ENCODE measurements at regions not wholly inside any gene's neighbourhood (a gene's known extent, or its start where the extent isn't known, plus 50 kb on each side); places are given as distances from the start of the nearest gene placed in this dataset.

DNA sequence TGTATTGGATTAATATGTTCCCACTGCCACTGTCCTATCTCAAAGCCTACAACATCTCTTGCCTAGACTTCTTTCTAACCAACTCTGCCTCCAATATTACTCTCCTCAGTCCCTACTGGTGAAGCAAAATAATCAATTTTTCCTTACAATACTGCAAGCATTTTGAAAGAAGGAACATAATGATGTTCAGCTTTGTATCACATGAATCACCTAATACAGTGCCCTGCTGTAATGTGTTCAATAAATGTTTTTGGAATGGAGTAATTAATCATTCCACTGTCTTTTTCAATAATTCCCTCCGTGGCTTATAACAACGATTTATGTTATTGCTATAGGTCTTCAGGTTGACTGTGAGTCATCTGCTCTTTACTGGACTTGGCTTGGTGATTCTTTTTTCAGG is 356.4 kb downstream of the TDRD15 start:
- intact Hi-C loops (cut with DNase I), result no loop called here
- H3K27ac ChIP-seq, result no peak overlapping the region
- 77 to 81% (median 80%) methylated on average over 2 of the region's 2 CpGs for WGBS, 3 donors
- H3K36me3 ChIP-seq (ENCODE audit: insufficient read depth in 1 of 2, low read depth in 1 of 2), result no peaks in the 10 kb centered on the region
- no peak for DNase-seq
- ATAC-seq, result no peak
- no peaks in the 10 kb centered on the region for H3K4me1 ChIP-seq
- H3K9me3 ChIP-seq, result no peaks in the 10 kb centered on the region
- no peak overlapping the region for H3K4me3 ChIP-seq
- TF ChIP-seq CTCF (IDR thresholded peaks at IDR 0.05), result no peak
- H3K27me3 ChIP-seq (ENCODE audit: insufficient read depth in 3 of 3, low read length in 2 of 3), result peaks cover 0 to 2% (median 0%) of the 10 kb centered on the region in 3 donors

GRCh38 chr2:21484643-21485042 is 360.9 kb downstream of the TDRD15 start:
- no peaks in the 10 kb centered on the region for H3K9me3 ChIP-seq
- ATAC-seq (no peak), DNase-seq (no peak)
- no peaks in the 10 kb centered on the region for H3K36me3 ChIP-seq (ENCODE audit: insufficient read depth in 1 of 2, low read depth in 1 of 2)
- peaks cover 0 to 2% (median 0%) of the 10 kb centered on the region in 3 donors for H3K27me3 ChIP-seq (ENCODE audit: insufficient read depth in 3 of 3, low read length in 2 of 3)
- no peak for TF ChIP-seq CTCF (IDR thresholded peaks at IDR 0.05)
- no peak overlapping the region for H3K27ac ChIP-seq
- H3K4me1 ChIP-seq, result no peaks in the 10 kb centered on the region
- intact Hi-C loops (cut with DNase I), result no loop called here
- no peak overlapping the region for H3K4me3 ChIP-seq
- 79 to 87% (median 85%) methylated on average over 8 of the region's 8 CpGs for WGBS, 3 donors

GRCh38 chr2:21486445-21486844 is 362.7 kb downstream of the TDRD15 start:
- DNase-seq, result no peak
- no peak overlapping the region for H3K27ac ChIP-seq
- H3K27me3 ChIP-seq (ENCODE audit: insufficient read depth in 3 of 3, low read length in 2 of 3), result peaks cover 0 to 2% (median 0%) of the 10 kb centered on the region in 3 donors
- no peaks in the 10 kb centered on the region for H3K4me1 ChIP-seq
- TF ChIP-seq CTCF (IDR thresholded peaks at IDR 0.05), result no peak
- ATAC-seq, result no peak
- H3K9me3 ChIP-seq, result no peaks in the 10 kb centered on the region
- 55 to 61% (median 61%) methylated on average over 2 of the region's 2 CpGs for WGBS, 3 donors
- intact Hi-C loops (cut with DNase I), result no loop called here
- no peak overlapping the region for H3K4me3 ChIP-seq
- no peaks in the 10 kb centered on the region for H3K36me3 ChIP-seq (ENCODE audit: insufficient read depth in 1 of 2, low read depth in 1 of 2)

DNA sequence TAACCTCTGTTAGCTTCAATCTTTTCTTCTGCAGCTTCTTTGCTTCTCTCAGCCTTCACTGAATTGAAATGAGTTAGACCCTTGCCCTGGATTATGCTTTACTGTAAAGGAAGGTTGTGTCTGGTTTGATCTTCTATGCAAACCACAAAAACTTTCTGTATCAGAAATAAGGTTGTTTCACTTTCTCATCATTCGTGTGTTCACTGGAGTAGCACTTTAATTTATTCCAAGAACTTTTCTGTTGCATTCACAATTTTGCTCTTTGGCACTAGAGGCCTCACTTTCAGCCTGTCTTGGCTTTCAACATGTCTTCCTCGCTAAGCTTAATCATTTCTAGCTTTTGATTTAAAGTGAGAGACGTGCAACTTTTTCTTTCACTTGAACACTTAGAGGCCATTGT is 365.3 kb downstream of the TDRD15 start:
- H3K36me3 ChIP-seq (ENCODE audit: insufficient read depth in 1 of 2, low read depth in 1 of 2), result no peaks in the 10 kb centered on the region
- no peaks in the 10 kb centered on the region for H3K27me3 ChIP-seq (ENCODE audit: insufficient read depth in 3 of 3, low read length in 2 of 3)
- no peak overlapping the region for H3K4me3 ChIP-seq
- ATAC-seq, result no peak
- H3K27ac ChIP-seq, result no peak overlapping the region
- TF ChIP-seq CTCF (IDR thresholded peaks at IDR 0.05), result no peak
- H3K9me3 ChIP-seq, result no peaks in the 10 kb centered on the region
- intact Hi-C loops (cut with DNase I), result no loop called here
- no peak for DNase-seq
- no peaks in the 10 kb centered on the region for H3K4me1 ChIP-seq
- 66 to 82% (median 68%) methylated on average over 3 of the region's 3 CpGs for WGBS, 3 donors

- ATAC-seq (no peak), DNase-seq (no peak)
- WGBS, 3 donors, result 30 to 31% (median 31%) methylated on average over 4 of the region's 4 CpGs
- Histone ChIP-seq H3K36me3 (ENCODE audit: insufficient read depth in 1 of 2, low read depth in 1 of 2) (no peaks in the 10 kb centered on the region), H3K27ac (no peak overlapping the region), H3K4me3 (no peak overlapping the region), H3K4me1 (no peaks in the 10 kb centered on the region), H3K27me3 (ENCODE audit: insufficient read depth in 3 of 3, low read length in 2 of 3) (no peaks in the 10 kb centered on the region), H3K9me3 (no peaks in the 10 kb centered on the region)
- intact Hi-C loops (cut with DNase I), result no loop called here
- no peak for TF ChIP-seq CTCF (IDR thresholded peaks at IDR 0.05)
Observed at GRCh38 chr2:21498016-21498415, 374.2 kb downstream of the TDRD15 start.

Measured in psoas muscle (tissue), 7 donors.